ENCODE measurements at regions not wholly inside any gene's neighbourhood (a gene's known extent, or its start where the extent isn't known, plus 50 kb on each side); places are given as distances from the start of the nearest gene placed in this dataset.

- H3K36me3 Mint-ChIP-seq (ENCODE audit: insufficient read depth, unreplicated experiment) = no peaks in the 10 kb centered on the region
- ChIA-PET POLR2A (no interaction called here), CTCF (no interaction called here)
- no peak overlapping the region for H3K4me3 Mint-ChIP-seq (ENCODE audit: unreplicated experiment)
- H3K27me3 ChIP-seq (replicated peaks; ENCODE audit: control insufficient read depth, insufficient read depth, low read length) = no peaks in the 10 kb centered on the region
- no peaks in the 10 kb centered on the region for H3K9me3 Mint-ChIP-seq (ENCODE audit: unreplicated experiment)
- no peak for TF ChIP-seq CTCF (IDR thresholded peaks at IDR 0.05; ENCODE audit: insufficient read depth in 1 of 2, low read depth in 1 of 2, low read length in 1 of 2, severe bottlenecking in 1 of 2, unreplicated experiment in 1 of 2)
- H3K27me3 Mint-ChIP-seq (ENCODE audit: insufficient read depth, unreplicated experiment) = peaks cover 8% of the 10 kb centered on the region
- DNase-seq = no peak
- no peaks in the 10 kb centered on the region for H3K36me3 ChIP-seq (ENCODE audit: control insufficient read depth, insufficient read depth, low read length)
- intact Hi-C loops (cut with micrococcal nuclease; ENCODE audit: unreplicated experiment) = no loop called here
- H3K9me3 ChIP-seq = no peaks in the 10 kb centered on the region
- no TSS peak for BruUV-seq (replicated peaks)
- no peak overlapping the region for H3K4me3 ChIP-seq (ENCODE audit: low read depth, low read length)
- H3K4me1 Mint-ChIP-seq (ENCODE audit: low read depth, unreplicated experiment) = no peaks in the 10 kb centered on the region
- no peak overlapping the region for H3K27ac Mint-ChIP-seq (ENCODE audit: unreplicated experiment)
- H3K4me1 ChIP-seq = no peaks in the 10 kb centered on the region
Observed at GRCh38 chr18:25633563-25633962, 281.6 kb upstream of the ZNF521 start.

GRCh38 chr18:25630682-25631081, 278.7 kb upstream of the ZNF521 start:
- ChIA-PET CTCF (no interaction called here), POLR2A (no interaction called here)
- intact Hi-C loops (cut with micrococcal nuclease; ENCODE audit: unreplicated experiment) = no loop called here
- no TSS peak for BruUV-seq (replicated peaks)
- no peaks in the 10 kb centered on the region for H3K4me1 Mint-ChIP-seq (ENCODE audit: low read depth, unreplicated experiment)
- no peak for DNase-seq
- H3K4me3 Mint-ChIP-seq (ENCODE audit: unreplicated experiment) = no peak overlapping the region
- H3K27ac Mint-ChIP-seq (ENCODE audit: unreplicated experiment) = no peak overlapping the region
- Histone ChIP-seq H3K27me3 (replicated peaks; ENCODE audit: control insufficient read depth, insufficient read depth, low read length) (no peaks in the 10 kb centered on the region), H3K4me1 (no peaks in the 10 kb centered on the region), H3K36me3 (ENCODE audit: control insufficient read depth, insufficient read depth, low read length) (no peaks in the 10 kb centered on the region), H3K9me3 (no peaks in the 10 kb centered on the region), H3K4me3 (ENCODE audit: low read depth, low read length) (no peak overlapping the region)
- peaks cover under 1% of the 10 kb centered on the region for H3K27me3 Mint-ChIP-seq (ENCODE audit: insufficient read depth, unreplicated experiment)
- H3K9me3 Mint-ChIP-seq (ENCODE audit: unreplicated experiment) = no peaks in the 10 kb centered on the region
- no peak for TF ChIP-seq CTCF (IDR thresholded peaks at IDR 0.05; ENCODE audit: insufficient read depth in 1 of 2, low read depth in 1 of 2, low read length in 1 of 2, severe bottlenecking in 1 of 2, unreplicated experiment in 1 of 2)
- no peaks in the 10 kb centered on the region for H3K36me3 Mint-ChIP-seq (ENCODE audit: insufficient read depth, unreplicated experiment)

GRCh38 chr18:25621682-25622081, 269.7 kb upstream of the ZNF521 start:
- H3K9me3 Mint-ChIP-seq (ENCODE audit: unreplicated experiment) = no peaks in the 10 kb centered on the region

More at GRCh38 chr18:25621682-25622081, 269.7 kb upstream of the ZNF521 start:
- ChIA-PET POLR2A (no interaction called here), CTCF (no interaction called here)
- no peak overlapping the region for H3K4me3 ChIP-seq (ENCODE audit: low read depth, low read length)
- H3K4me1 ChIP-seq = no peaks in the 10 kb centered on the region
- Mint-ChIP-seq H3K4me3 (ENCODE audit: unreplicated experiment) (no peak overlapping the region), H3K27ac (ENCODE audit: unreplicated experiment) (no peak overlapping the region), H3K36me3 (ENCODE audit: insufficient read depth, unreplicated experiment) (no peaks in the 10 kb centered on the region), H3K4me1 (ENCODE audit: low read depth, unreplicated experiment) (no peaks in the 10 kb centered on the region), H3K27me3 (ENCODE audit: insufficient read depth, unreplicated experiment) (no peaks in the 10 kb centered on the region)
- no peaks in the 10 kb centered on the region for H3K9me3 ChIP-seq
- intact Hi-C loops (cut with micrococcal nuclease; ENCODE audit: unreplicated experiment) = no loop called here
- H3K27me3 ChIP-seq (replicated peaks; ENCODE audit: control insufficient read depth, insufficient read depth, low read length) = no peaks in the 10 kb centered on the region
- no peak for DNase-seq
- H3K36me3 ChIP-seq (ENCODE audit: control insufficient read depth, insufficient read depth, low read length) = no peaks in the 10 kb centered on the region
- BruUV-seq (replicated peaks) = no TSS peak
- no peak for TF ChIP-seq CTCF (IDR thresholded peaks at IDR 0.05; ENCODE audit: insufficient read depth in 1 of 2, low read depth in 1 of 2, low read length in 1 of 2, severe bottlenecking in 1 of 2, unreplicated experiment in 1 of 2)
